MG63 (cell line): ENCODE measurements at regions not wholly inside any gene's neighbourhood (a gene's known extent, or its start where the extent isn't known, plus 50 kb on each side); places are given as distances from the start of the nearest gene placed in this dataset.
"Not testable (repeated sequence)": the region's sequence is repeated elsewhere in the genome, so short reads cannot be mapped to it uniquely, and the experiment has no call there.

Source experiments
- DNase-seq: peaks from one replicate; pipeline ENCODE4 v3.0.0-alpha.2; 2020
- H3K27me3 ChIP-seq: fragments of 250-450 bp; sonication (Bioruptor Pico); 2 replicates; pipeline ENCODE4 v1.5.1; 2020; ENCODE audit warnings: mild to moderate bottlenecking, moderate library complexity
- H3K36me3 ChIP-seq: fragments of 250-450 bp; sonication (Bioruptor Pico); 2 replicates; pipeline ENCODE4 v1.5.1; 2020; ENCODE audit warnings: mild to moderate bottlenecking, moderate library complexity
- H3K4me3 ChIP-seq: fragments of 250-450 bp; sonication (Bioruptor Pico); 2 replicates; pipeline ENCODE4 v1.5.1; 2020; ENCODE audit warnings: mild to moderate bottlenecking, moderate library complexity
- H3K9me3 ChIP-seq: fragments of 250-450 bp; sonication (Bioruptor Pico); 2 replicates; pipeline ENCODE4 v1.5.1; 2020; ENCODE audit warnings: mild to moderate bottlenecking, moderate library complexity

DNA sequence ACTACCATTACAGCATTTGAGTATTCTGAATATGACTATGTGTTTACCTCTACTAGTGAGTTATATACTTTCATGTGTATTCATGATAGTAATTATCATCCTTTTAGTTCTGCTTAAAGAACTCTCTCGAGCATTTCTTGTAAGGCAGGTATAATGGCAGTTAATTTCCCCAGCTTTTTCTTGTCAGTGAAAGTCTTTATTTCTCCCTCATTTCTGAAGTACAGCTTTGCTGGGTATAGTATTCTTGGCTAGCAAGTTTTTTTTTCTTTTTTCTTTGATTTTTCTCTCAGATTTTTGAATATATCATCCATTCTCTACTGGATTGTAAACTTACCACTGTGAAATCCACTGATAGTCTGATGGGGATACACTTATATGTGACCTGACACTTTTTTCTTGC lies 165.9 kb upstream of the ARHGAP5 start:
- Histone ChIP-seq H3K9me3 (no peaks in the 10 kb centered on the region), H3K4me3 (no peak overlapping the region), H3K27me3 (no peaks in the 10 kb centered on the region), H3K36me3 (no peaks in the 10 kb centered on the region)
- DNase-seq = no peak

DNA sequence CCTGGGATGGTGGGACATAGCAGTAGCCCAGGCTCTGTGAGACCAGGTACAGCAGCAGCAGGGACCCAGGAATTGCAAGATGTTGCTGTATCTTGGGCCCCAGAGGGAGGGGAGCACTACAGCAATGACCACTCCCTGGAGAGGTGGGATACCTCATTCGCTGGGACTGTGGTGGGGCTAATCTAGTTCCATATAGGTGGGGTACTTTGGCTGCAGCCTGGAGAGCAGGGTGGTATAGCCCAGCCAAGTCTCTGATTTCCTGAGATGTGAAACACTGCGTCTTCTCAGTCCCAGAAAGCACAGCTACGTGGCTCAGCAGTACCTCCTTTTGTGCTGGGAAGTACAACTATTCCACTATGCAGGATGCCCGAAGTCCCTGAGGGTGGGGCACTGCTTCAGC lies 163.7 kb upstream of the ARHGAP5 start:
- Histone ChIP-seq H3K36me3 (no peaks in the 10 kb centered on the region), H3K4me3 (no peak overlapping the region), H3K9me3 (no peaks in the 10 kb centered on the region), H3K27me3 (no peaks in the 10 kb centered on the region)
- no peak for DNase-seq

DNA sequence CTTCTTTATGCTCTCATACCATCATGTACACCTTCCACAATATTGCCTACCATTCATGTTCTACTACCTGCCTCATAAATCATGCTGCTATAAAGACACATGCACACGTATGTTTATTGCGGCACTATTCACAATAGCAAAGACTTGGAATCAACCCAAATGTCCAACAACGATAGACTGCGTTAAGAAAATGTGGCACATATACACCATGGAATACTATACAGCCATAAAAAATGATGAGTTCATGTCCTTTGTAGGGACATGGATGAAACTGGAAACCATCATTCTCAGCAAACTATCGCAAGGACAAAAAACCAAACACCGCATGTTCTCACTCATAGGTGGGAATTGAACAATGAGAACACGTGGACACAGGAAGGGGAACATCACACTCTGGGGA lies 158.8 kb upstream of the ARHGAP5 start:
- not testable (repeated sequence) for H3K9me3 ChIP-seq, H3K36me3 ChIP-seq, H3K4me3 ChIP-seq, H3K27me3 ChIP-seq, DNase-seq

DNA sequence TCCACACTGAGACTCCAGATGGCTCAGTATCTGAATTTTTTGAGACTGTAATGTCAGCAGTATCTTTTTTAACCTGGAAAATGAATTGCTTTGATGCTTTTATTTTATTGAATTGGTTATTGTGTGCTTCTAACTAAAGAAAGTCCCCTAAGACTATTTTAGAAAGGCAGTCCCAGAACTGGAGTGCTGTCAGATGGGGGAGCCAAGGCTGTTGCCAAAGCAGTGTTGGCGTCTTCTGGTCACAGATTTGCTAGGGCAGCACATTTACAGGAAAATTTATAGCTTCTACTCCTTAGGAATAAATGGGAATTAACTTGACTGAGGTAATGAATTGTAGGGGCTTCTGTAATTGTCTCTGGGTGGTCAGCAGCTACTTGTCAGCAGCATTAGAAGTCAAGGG lies 157.1 kb upstream of the ARHGAP5 start:
- H3K4me3 ChIP-seq = no peak overlapping the region
- no peaks in the 10 kb centered on the region for H3K27me3 ChIP-seq
- no peaks in the 10 kb centered on the region for H3K36me3 ChIP-seq
- H3K9me3 ChIP-seq = no peaks in the 10 kb centered on the region
- DNase-seq = no peak

DNA sequence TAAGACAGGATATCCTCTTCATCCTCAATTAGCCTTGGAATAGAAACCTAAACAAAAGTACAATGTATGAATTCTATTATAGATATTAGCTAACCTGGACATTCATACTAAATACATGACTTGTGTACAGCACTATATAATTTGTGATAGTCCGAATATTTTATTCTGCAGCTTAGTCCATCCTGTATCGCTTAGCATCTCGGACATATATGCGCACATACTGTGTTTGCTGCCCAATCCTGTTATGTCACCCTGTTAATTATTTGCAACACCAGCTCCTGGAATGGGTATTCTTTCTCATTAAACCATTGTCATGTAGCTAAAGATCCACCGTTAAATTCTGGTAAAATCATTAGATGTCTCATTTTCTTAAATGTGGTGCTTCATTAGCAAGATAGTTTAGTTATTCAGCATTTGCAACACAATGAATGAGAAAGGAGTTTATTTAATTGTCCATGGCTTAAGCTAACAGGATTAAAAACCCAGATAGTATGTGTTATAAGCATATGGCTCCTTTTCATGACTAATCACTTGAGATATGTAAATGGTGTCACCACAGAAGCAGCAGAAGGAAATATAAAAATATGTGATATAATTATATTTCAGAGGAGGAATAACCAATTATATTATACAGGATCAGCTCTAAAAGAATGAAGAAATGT lies 156.0 kb upstream of the ARHGAP5 start:
- no peaks in the 10 kb centered on the region for H3K27me3 ChIP-seq
- no peaks in the 10 kb centered on the region for H3K9me3 ChIP-seq
- H3K36me3 ChIP-seq = no peaks in the 10 kb centered on the region
- no peak overlapping the region for H3K4me3 ChIP-seq
- no peak for DNase-seq

DNA sequence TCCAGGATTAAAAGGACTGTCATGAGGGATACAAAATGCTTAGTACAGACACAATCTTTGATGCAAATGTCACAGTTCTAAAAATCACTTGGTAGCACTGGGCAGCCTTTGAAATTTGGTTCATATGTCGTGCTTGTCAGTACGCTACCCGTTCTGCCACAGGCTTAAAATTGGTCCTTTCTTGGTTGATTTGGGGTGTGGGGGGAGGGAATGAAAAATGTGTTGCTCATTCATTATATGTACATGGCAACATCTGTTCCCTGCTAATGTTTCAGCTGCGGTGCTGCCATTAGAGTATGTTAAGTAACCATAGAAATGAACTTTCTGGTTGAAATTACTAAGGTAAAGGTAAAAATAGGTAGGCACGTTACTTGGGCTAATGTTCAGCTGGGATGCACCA lies 155.4 kb upstream of the ARHGAP5 start:
- H3K9me3 ChIP-seq = no peaks in the 10 kb centered on the region
- H3K36me3 ChIP-seq = no peaks in the 10 kb centered on the region
- H3K4me3 ChIP-seq = no peak overlapping the region
- no peak for DNase-seq
- H3K27me3 ChIP-seq = no peaks in the 10 kb centered on the region

DNA sequence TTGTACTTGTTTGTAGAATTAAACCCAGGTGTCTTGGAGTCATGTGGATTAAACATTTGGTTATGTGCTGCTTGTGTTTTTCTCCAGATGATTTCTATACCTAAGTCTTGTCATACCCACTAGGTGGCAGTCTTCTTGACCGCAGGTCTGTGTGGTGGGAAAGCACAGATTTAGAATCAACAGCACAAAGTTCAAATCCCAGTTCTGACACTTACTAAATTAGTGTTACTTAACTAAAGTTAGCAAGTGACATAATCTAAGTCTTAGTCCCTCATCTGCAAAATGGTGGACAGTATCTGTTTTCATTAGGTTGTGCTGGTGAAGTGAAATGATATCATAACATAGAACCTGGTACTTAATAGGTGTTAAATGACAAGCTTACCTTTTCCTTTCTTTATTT lies 151.0 kb upstream of the ARHGAP5 start:
- DNase-seq = no peak
- Histone ChIP-seq H3K4me3 (no peak overlapping the region), H3K9me3 (no peaks in the 10 kb centered on the region; the same call in 1 of the 2 replicates), H3K36me3 (no peaks in the 10 kb centered on the region), H3K27me3 (no peaks in the 10 kb centered on the region)

DNA sequence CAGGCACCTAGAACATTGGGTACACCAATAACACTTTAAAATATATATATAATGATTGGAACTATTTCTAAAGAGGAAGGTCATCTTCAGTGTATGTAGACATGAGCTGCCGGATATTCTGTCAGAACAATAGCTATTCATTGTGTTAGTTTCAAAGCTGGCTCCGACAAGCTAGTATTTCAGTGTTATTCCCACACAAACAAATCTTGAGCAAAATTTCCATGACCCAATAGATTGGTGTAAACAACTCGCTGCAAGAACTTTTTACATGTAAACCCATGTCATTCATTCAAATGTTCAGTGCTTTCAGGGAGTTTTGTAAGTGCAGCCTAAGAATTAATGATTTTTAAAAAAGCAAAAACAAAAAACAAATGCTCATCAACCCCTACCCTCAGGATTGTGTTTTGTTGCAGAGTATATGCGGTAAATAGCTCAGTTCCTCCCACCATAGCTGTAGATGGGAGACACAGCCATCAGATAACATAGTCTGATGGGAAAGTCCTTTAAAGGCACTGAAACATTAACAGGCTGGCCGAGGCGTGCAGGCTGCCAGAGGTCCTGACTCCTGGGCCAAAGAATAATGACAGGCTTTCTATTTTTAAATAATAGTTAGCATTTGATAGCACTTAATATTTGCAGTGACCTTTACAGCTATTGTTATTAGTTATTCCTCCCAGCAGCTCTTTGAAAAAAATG lies 150.3 kb upstream of the ARHGAP5 start:
- no peaks in the 10 kb centered on the region; the same call in 1 of the 2 replicates for H3K9me3 ChIP-seq
- DNase-seq = no peak
- H3K36me3 ChIP-seq = no peaks in the 10 kb centered on the region
- H3K4me3 ChIP-seq = no peak overlapping the region
- no peaks in the 10 kb centered on the region for H3K27me3 ChIP-seq

DNA sequence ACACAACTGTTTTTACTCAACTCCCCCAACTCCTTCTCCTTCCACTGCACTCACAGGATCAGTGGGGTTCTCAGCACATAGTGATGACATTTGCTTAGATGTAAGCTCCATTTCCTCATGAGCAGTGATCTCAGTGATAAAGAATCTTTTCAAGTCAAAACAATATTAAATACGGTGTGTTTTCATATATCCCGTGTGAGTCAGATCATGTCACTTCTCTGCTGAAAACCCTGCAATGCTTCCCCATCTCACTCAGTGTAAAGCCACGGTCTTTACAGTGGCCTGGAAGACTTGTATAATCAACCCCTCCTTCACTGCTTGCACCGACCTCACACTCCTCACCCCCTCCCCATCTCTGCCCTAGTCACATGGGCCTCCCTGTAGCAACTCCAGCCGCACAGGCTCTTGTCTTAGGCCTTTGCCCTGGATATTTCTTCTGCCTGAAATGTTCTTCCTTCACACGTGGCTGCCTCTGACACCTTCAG lies 149.7 kb upstream of the ARHGAP5 start:
- Histone ChIP-seq H3K4me3 (no peak overlapping the region), H3K9me3 (no peaks in the 10 kb centered on the region; the same call in 1 of the 2 replicates), H3K36me3 (no peaks in the 10 kb centered on the region), H3K27me3 (no peaks in the 10 kb centered on the region)
- DNase-seq = peak; percentile 9

DNA sequence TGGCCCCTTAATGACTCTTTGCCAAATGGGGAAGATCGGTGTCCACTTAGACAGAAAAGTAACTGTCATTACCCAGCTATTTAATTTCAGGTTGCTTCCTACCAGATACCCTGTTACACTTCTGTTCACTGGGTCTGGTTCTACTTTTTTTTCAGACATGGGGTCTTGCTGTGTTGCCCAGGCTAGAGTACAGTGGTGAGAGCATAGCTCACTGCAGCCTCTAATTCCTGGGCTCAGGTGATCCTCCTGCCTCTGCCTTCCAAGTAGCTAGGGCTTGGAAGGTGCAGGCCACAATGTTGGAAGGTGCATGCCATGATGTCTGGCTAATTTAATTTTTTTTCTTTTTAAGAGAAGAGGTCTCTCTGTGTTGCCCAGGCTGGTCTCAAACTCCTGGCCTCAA lies 147.0 kb upstream of the ARHGAP5 start:
- Histone ChIP-seq H3K9me3 (no peaks in the 10 kb centered on the region; the same call in 1 of the 2 replicates), H3K36me3 (no peaks in the 10 kb centered on the region), H3K4me3 (no peak overlapping the region), H3K27me3 (no peaks in the 10 kb centered on the region)
- no peak for DNase-seq

DNA sequence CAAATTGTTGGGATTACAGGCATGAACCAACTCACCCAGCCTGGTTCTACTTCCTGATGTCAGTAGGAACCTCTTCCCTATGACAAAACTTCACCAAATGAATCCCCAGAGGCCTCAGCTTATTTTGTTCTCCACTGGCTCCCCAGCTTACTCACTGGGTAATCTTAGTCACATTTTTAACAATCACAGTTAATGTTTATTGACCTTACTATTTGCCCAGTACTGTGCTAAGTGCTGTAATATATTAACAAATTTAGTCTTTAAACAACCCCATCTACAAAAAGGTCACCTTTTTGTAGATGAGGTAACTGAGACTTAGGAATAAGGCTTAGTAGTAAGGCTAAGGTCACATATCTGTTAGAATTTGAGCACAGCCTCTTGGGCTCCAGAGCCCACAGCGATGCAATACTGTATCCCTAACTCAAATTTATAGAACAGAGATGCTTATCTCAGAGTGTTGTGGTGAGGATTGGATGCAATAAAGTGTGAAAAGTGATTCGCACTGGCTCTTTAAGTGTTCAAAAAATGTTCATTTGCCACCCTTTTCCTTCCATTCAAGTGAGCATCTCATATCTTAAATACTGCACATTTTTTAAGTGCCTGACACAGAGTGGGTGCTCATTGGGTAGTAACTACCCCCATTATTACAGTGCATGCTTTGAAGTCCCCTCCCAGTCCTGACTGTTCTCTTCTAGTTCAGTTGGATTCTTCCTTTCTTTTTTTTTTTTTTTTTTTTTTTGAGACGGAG lies 146.4 kb upstream of the ARHGAP5 start:
- DNase-seq = no peak
- Histone ChIP-seq H3K27me3 (no peaks in the 10 kb centered on the region), H3K36me3 (no peaks in the 10 kb centered on the region), H3K9me3 (no peaks in the 10 kb centered on the region; the same call in 1 of the 2 replicates), H3K4me3 (no peak overlapping the region)

DNA sequence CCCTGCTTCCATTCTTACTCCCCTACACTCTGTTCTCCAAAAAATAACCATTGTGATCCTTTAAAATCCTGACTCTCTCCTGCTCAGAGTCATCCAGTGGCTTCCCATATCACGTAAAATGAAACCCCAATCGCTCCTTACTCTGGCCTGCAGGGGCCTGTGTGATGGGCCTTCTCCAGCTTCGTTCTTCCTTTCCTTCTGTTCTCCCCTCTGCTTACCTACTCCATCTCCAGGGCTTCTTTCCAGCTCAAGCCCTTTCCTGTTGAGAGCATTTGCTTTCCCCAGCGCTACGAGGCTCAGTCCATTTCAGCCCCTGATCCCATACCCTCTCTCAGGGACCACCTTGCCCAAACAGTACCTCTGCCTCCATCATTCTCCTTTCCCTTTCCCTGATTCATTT lies 144.4 kb upstream of the ARHGAP5 start:
- Histone ChIP-seq H3K9me3 (no peaks in the 10 kb centered on the region; the same call in 1 of the 2 replicates), H3K36me3 (no peaks in the 10 kb centered on the region), H3K27me3 (no peaks in the 10 kb centered on the region), H3K4me3 (no peak overlapping the region)
- DNase-seq = no peak

DNA sequence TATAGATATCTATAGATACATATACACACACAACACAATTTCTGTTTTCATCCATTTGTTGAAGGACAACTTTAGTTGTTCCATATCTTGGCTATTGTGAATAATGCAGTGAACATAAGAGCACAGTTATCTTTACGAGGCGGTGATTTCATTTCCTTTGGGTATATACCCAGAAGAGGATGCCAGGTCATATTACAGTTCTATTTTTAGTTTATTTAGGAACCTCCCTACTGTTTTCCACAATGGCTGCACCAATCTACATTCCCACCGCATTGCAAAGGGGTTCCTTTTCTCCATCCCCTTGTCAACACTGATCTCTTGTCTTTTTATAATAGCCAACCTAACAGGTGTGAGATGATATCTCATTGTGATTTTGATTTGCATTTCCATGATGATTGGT lies 143.4 kb upstream of the ARHGAP5 start:
- H3K9me3 ChIP-seq = no peaks in the 10 kb centered on the region
- no peaks in the 10 kb centered on the region for H3K27me3 ChIP-seq
- H3K36me3 ChIP-seq = no peaks in the 10 kb centered on the region
- DNase-seq = no peak
- no peak overlapping the region for H3K4me3 ChIP-seq

DNA sequence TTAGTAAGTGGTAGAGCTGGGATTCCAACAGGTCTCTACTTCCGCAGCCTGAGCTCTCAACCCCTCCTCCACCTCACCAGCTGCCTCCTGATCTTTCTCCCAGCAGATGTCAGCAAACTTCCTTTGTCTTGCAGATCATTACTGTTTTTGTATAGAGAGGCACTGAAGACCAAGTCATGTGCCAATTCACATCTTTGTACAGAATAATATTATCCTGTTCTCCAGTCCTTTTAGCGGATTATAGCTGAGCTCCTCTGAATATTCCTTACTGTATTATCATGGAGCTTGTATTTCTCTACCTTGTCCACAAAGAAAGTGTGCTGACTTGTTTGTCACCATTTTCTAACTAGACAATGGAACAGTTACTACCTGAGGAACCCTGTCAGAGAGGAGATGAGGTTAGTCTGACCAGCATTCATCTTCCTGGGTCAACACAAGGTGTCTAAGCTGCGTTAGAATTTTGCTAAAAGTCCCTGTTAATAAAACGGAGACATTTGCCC lies 142.3 kb upstream of the ARHGAP5 start:
- Histone ChIP-seq H3K36me3 (no peaks in the 10 kb centered on the region), H3K27me3 (no peaks in the 10 kb centered on the region), H3K4me3 (no peak overlapping the region), H3K9me3 (no peaks in the 10 kb centered on the region)
- no peak for DNase-seq

DNA sequence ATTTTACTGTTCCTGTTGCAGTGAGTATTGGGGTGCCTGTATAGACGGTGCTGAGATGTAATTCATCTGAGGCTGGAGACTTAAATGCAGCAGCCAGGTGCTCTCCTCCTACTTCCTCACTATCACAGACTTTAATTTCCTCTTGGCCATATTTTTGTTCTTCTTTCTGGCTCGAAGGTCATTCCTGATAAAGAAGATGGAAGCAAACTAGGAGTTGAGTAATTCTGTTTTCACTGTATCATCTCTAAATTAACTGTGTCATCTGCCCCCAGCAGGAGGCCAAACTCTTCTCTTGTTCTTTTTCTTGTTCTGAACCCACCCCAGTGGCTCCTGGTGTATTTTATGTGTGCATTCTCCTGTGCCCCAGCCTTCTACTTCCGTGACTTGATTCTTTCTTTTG lies 141.7 kb upstream of the ARHGAP5 start:
- no peak for DNase-seq
- Histone ChIP-seq H3K36me3 (no peaks in the 10 kb centered on the region), H3K27me3 (no peaks in the 10 kb centered on the region), H3K4me3 (no peak overlapping the region), H3K9me3 (no peaks in the 10 kb centered on the region)

DNA sequence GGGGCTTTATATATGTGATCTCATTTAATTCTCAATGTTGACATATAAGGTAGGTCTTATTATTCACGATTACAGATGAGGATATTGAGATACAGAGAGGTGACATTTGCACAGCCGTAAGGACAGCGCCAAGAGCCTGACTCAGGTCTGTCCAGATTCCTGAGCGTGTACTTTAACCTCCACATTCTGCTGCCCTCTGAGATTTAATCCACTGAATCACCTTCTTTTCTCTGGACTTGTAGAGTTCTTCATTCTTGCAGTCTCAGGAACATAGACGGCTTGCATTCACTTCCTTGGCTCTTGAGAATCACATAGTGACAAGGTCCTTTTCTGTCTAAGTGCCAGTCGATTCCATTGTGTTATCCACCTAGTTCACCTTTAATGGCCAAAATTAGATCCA lies 141.0 kb upstream of the ARHGAP5 start:
- no peaks in the 10 kb centered on the region for H3K27me3 ChIP-seq
- H3K36me3 ChIP-seq = no peaks in the 10 kb centered on the region
- no peak overlapping the region for H3K4me3 ChIP-seq
- no peaks in the 10 kb centered on the region for H3K9me3 ChIP-seq
- no peak for DNase-seq

DNA sequence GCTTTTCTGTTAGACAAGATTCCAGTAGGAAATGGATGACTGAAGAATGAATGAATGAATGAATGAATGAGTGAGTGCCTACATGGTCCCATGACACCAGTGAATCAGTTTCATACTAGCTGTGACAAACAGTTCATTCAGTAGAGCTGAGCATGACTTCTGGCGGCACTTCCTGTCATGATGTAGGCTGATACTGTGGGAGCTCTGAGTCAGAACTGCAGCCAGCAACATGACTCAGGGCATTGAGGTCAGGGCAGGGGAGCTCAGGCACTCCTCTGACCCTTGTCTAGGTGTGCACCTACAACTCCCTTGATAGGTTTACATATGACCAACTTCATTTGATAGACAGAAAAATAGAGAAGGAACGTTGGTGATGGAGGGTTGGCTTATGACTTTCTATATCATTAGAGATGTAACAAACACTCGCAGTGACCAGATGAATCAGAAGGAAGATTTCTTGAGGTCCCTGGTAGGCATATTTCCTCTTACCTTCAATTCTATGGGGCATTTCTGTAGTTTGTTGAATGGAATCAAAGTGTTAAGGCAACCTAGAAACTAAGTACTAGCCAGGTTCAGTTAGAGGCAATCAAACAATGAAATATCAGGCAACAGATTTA lies 139.3 kb upstream of the ARHGAP5 start:
- DNase-seq = peak; percentile 79
- Histone ChIP-seq H3K4me3 (no peak overlapping the region), H3K9me3 (no peaks in the 10 kb centered on the region)

More for the DNA sequence above, 139.3 kb upstream of the ARHGAP5 start:
- Histone ChIP-seq H3K36me3 (no peaks in the 10 kb centered on the region), H3K27me3 (no peaks in the 10 kb centered on the region)
